Heart left ventricle (tissue), 16 donors: ENCODE measurements at regions not wholly inside any gene's neighbourhood (a gene's known extent, or its start where the extent isn't known, plus 50 kb on each side); places are given as distances from the start of the nearest gene placed in this dataset.

Experiments
- ATAC-seq, 4 donors: fragments of 200-7000 bp; cut with Tn5 transposase; one replicate each; pipeline ENCODE4 v1.9.1; 2020 to 2022; ENCODE audit warnings: moderate library complexity in 4 of 4, mild to moderate bottlenecking in 3 of 4, moderate number of reproducible peaks in 1 of 4
- DNase-seq, 5 donors: peaks; one replicate each; pipeline ENCODE4 v3.0.0-alpha.2; 2020
- H3K27ac ChIP-seq, 12 donors: fragments of 200-600 bp; sonication (generic) in 4 of 12; one replicate each; pipeline versions ENCODE4 v1.5.0 to v1.8.0; 2016 to 2022; ENCODE audit warnings: mild to moderate bottlenecking in 2 of 12
- H3K27me3 ChIP-seq, 9 donors: fragments of 200-600 bp; sonication (generic) in 2 of 9; one replicate each; pipeline versions ENCODE4 v1.5.1 to v1.8.0; 2016 to 2022; ENCODE audit warnings: mild to moderate bottlenecking in 3 of 9
- H3K36me3 ChIP-seq, 9 donors: fragments of 200-600 bp; sonication (generic) in 2 of 9; one replicate each; pipeline versions ENCODE4 v1.5.0 to v1.8.0; 2018 to 2022; ENCODE audit warnings: mild to moderate bottlenecking in 2 of 9
- H3K4me1 ChIP-seq, 12 donors: fragments of 200-600 bp; sonication (generic) in 4 of 12; one replicate each; pipeline versions ENCODE4 v1.5.0 to v1.8.0; 2016 to 2022; ENCODE audit warnings: mild to moderate bottlenecking in 3 of 12
- H3K4me3 ChIP-seq, 12 donors: fragments of 200-600 bp; sonication (generic) in 4 of 12; one replicate each; pipeline versions ENCODE4 v1.5.0 to v1.8.0; 2017 to 2022; ENCODE audit warnings: mild to moderate bottlenecking in 9 of 12, moderate library complexity in 4 of 12
- H3K9me3 ChIP-seq, 12 donors: fragments of 200-600 bp; sonication (generic) in 4 of 12; one replicate each; pipeline versions ENCODE4 v1.5.0 to v1.8.0; 2016 to 2022; ENCODE audit warnings: mild to moderate bottlenecking in 1 of 12
- CTCF ChIP-seq, 12 donors: fragments of 200-600 bp; sonication (generic) in 4 of 12; IDR thresholded peaks; one replicate each; pipeline versions ENCODE4 v1.5.0 to v1.8.0; 2018 to 2022; ENCODE audit warnings: antibody characterized with exemption in 12 of 12, mild to moderate bottlenecking in 5 of 12
- POLR2A ChIP-seq, 2 donors: fragments of 450-650 bp; IDR thresholded peaks; one replicate each; pipeline ENCODE4 v1.6.1; 2017; ENCODE audit warnings: antibody characterized with exemption in 2 of 2, mild to moderate bottlenecking in 2 of 2, moderate library complexity in 2 of 2
- WGBS, 4 donors: extraction: QIAGEN DNeasy Blood & Tissue Kit in 2 of 4; methylation state at CpG; one replicate each; pipeline versions ENCODE4 v1.1.5 to v1.1.7; 2013 to 2018; 5-methylcytosine and 5-hydroxymethylcytosine counted together
- intact Hi-C, 10 donors: fragments of 100-400 bp; cut with DNase I; formaldehyde crosslinking; loops; one replicate each; pipeline versions ENCODE4 v1.11.1 to v1.14.2; 2022
- donor health status: ischemic (EF 13 %, LVEDD 7.1; RV severe dilation, severe dysfunction).
- donor health status: healthy with polysubstance abuse.
- donor health status: DM: no; HTN: yes; CAD: no.
- donor health status: DM: no; HTN: no; CAD: no.
- donor health status: ischemic (EF 25% LVEDD 6.9; RV normal size, moderate dysfunction).
- donor health status: ischemic (EF 25% LVEDD 5.7; RV mildly dilated, moderate dysfunction).
- donor health status: healthy.
- donor health status: DM: yes; HTN: yes; CAD: no.
- donor health status: ischemic (EF 35%, LVEDD 5.7; RV mildly dilated, moderate dysfunction).
- donor health status: nonischemic (EF 11% LVEDD 7.7; RV severe dilation, severe dysfunction).
- donor health status: DM: yes; HTN: yes; CAD: no.
- donor health status: PGD.
- donor health status: ischemic (EF 29% LVEDD 5.4; RV normal size, mild dysfunction).
- donor health status: nonischemic (EF 23%, LVEDD 6.1; RV moderate dilation, normal function).

GRCh38 chr9:107155244-107155817, 127.7 kb upstream of the RAD23B start:
- no peak for DNase-seq
- intact Hi-C loops: loop anchor here in 1 of 10 donors (10.0 kb wide), 1 partner anchor 189 kb away; no protein-coding TSS in a partner anchor
- Histone ChIP-seq H3K4me3 (no peak overlapping the region), H3K27me3 (peaks cover 0 to 3% (median 0%) of the 10 kb centered on the region in 9 donors), H3K4me1 (no peaks in the 10 kb centered on the region), H3K9me3 (peaks cover 0 to 11% (median 0%) of the 10 kb centered on the region in 12 donors), H3K36me3 (no peaks in the 10 kb centered on the region), H3K27ac (no peak overlapping the region)
- no peak for TF ChIP-seq POLR2A (IDR thresholded peaks at IDR 0.05)
- TF ChIP-seq CTCF (IDR thresholded peaks at IDR 0.05): peak in 6 of 12 donors; percentile 9 to 26 (median 12)
- no peak for ATAC-seq
- WGBS, 4 donors: 79 to 85% (median 82%) methylated on average over 3 of the region's 3 CpGs

- intact Hi-C loops: loop anchor here in 1 of 10 donors (10.0 kb wide), 1 partner anchor 186 kb away; no protein-coding TSS in a partner anchor
- Histone ChIP-seq H3K4me3 (no peak overlapping the region), H3K27me3 (peaks cover 0 to 2% (median 0%) of the 10 kb centered on the region in 9 donors), H3K36me3 (no peaks in the 10 kb centered on the region), H3K27ac (no peak overlapping the region), H3K9me3 (peaks cover 0 to 8% (median 0%) of the 10 kb centered on the region in 12 donors), H3K4me1 (no peaks in the 10 kb centered on the region)
- DNase-seq (no peak), ATAC-seq (peak in 3 of 4 donors; percentile 65 to 68 (median 66))
- TF ChIP-seq CTCF (IDR thresholded peaks at IDR 0.05) (peak in 8 of 12 donors; percentile 25 to 49 (median 34)), POLR2A (IDR thresholded peaks at IDR 0.05) (no peak)
- 12 to 25% (median 21%) methylated on average over 2 of the region's 2 CpGs for WGBS, 4 donors
Measured at GRCh38 chr9:107158321-107158720, 124.8 kb upstream of the RAD23B start.

GRCh38 chr9:107161338-107161737, 121.7 kb upstream of the RAD23B start:
- 43 to 59% (median 56%) methylated on average over 2 of the region's 2 CpGs for WGBS, 4 donors
- ATAC-seq (no peak), DNase-seq (no peak)
- TF ChIP-seq CTCF (IDR thresholded peaks at IDR 0.05) (no peak), POLR2A (IDR thresholded peaks at IDR 0.05) (no peak)
- Histone ChIP-seq H3K27ac (no peak overlapping the region), H3K4me3 (no peak overlapping the region), H3K4me1 (no peaks in the 10 kb centered on the region), H3K9me3 (peaks cover 0 to 8% (median 0%) of the 10 kb centered on the region in 12 donors), H3K27me3 (peaks cover 0 to 2% (median 0%) of the 10 kb centered on the region in 9 donors), H3K36me3 (no peaks in the 10 kb centered on the region)
- intact Hi-C loops: loop anchor here in 2 of 10 donors (10.0 kb wide), 2 partner anchors 173 to 1327 kb away; no protein-coding TSS in a partner anchor

- TF ChIP-seq CTCF (IDR thresholded peaks at IDR 0.05) (no peak), POLR2A (IDR thresholded peaks at IDR 0.05) (no peak)
- 95 to 100% (median 97%) methylated on average over 1 of the region's 1 CpG for WGBS, 4 donors
- no peaks in the 10 kb centered on the region for H3K4me1 ChIP-seq
- DNase-seq: no peak
- H3K27ac ChIP-seq: no peak overlapping the region
- H3K36me3 ChIP-seq: no peaks in the 10 kb centered on the region
- ATAC-seq: no peak
- H3K27me3 ChIP-seq: peaks cover 0 to 2% (median 0%) of the 10 kb centered on the region in 9 donors
- peaks cover 0 to 8% (median 0%) of the 10 kb centered on the region in 12 donors for H3K9me3 ChIP-seq
- no peak overlapping the region for H3K4me3 ChIP-seq
- intact Hi-C loops: loop anchor here in 2 of 10 donors (10.0 kb wide), 2 partner anchors 171 to 1329 kb away; no protein-coding TSS in a partner anchor
Measured at GRCh38 chr9:107163370-107163769, 119.7 kb upstream of the RAD23B start.
